ENCODE measurements at regions not wholly inside any gene's neighbourhood (a gene's known extent, or its start where the extent isn't known, plus 50 kb on each side); places are given as distances from the start of the nearest gene placed in this dataset.
"Not testable (repeated sequence)": the region's sequence is repeated elsewhere in the genome, so short reads cannot be mapped to it uniquely, and the experiment has no call there.

DNA sequence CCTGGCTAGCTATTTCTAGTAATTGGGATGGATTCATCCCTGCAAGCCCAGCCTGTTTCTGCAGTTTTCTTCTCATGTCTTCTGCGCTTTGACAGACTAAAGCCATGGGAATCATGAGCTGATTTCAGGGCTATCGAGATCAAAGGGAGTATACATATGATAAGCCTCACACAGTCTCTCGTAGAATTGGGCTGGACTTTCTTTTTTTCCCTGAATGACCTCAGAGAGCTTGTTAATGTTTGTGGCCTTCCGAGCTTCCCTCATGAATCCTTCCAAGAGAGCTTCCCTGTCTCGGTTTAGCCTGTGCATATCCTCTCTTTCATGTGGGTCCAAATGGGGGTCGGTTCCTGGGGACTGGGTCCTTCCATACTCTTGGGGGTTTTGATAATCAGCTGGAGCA, 130.3 kb downstream of the ADRA2C start:
- intact Hi-C loops (cut with DNase I; ENCODE audit: low total_unique reads), result no loop called here
- Histone ChIP-seq H3K27me3 (no peaks in the 10 kb centered on the region), H3K9me3 (no peaks in the 10 kb centered on the region), H3K4me3 (no peak overlapping the region), H3K27ac (no peak overlapping the region), H3K36me3 (no peaks in the 10 kb centered on the region), H3K4me1 (no peaks in the 10 kb centered on the region)
- no peak for DNase-seq
- no peak for TF ChIP-seq POLR2A (IDR thresholded peaks at IDR 0.05)
- TF ChIP-seq, protein P1, sequence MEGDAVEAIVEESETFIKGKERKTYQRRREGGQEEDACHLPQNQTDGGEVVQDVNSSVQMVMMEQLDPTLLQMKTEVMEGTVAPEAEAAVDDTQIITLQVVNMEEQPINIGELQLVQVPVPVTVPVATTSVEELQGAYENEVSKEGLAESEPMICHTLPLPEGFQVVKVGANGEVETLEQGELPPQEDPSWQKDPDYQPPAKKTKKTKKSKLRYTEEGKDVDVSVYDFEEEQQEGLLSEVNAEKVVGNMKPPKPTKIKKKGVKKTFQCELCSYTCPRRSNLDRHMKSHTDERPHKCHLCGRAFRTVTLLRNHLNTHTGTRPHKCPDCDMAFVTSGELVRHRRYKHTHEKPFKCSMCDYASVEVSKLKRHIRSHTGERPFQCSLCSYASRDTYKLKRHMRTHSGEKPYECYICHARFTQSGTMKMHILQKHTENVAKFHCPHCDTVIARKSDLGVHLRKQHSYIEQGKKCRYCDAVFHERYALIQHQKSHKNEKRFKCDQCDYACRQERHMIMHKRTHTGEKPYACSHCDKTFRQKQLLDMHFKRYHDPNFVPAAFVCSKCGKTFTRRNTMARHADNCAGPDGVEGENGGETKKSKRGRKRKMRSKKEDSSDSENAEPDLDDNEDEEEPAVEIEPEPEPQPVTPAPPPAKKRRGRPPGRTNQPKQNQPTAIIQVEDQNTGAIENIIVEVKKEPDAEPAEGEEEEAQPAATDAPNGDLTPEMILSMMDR (IDR thresholded peaks at IDR 0.05), result no peak

DNA sequence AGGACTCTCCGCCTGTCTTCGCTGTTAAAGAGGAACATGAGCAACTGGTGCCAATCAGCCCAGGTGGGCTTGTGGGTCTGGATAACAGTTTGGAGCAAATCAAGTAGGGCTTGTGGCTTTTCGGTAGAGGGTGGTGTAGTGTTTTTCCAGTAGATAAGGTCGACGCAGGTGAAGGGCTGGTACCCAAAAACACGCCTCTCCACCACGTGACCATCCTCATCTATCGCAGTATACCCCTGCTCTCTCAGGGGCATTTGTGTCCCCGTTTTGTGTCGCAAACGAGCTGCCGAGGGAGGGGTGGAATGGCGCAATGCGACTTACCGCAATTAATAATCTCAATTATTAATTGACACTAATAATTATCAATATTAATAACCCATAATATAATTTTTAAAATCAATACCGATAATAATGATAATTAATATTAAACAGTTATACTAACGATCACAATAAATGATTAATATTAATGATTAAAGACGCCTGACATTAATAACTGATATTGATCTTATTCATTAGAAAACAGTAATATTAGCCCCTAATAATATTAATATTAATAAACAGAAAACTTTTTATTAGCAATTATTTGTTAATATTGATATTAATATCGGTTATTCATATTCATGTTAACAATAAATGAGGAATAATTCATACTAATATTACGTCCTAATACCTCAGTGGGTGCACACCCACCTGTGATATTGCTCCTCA, 130.8 kb downstream of the ADRA2C start:
- H3K9me3 ChIP-seq; intact Hi-C loops (cut with DNase I; ENCODE audit: low total_unique reads): not testable (repeated sequence)

DNA sequence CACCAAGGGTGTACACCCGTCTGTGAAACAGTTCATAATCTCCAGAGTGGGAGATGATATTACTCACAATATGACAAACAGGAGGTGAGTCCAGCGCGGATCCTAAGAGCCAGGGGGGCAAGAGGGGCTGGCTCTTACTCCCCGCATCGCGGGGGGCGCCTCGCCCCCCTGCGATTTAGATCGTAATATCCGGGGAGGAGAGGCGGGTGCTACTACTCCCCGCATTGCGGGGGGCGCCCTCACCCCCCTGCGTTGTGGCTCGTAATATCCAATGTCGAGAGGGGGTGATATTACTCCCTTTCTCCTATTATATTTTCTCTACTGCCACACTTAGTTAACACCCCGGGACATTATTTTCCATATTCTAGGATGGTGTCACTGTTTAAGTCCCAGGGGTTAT, 131.9 kb downstream of the ADRA2C start:
- intact Hi-C loops (cut with DNase I; ENCODE audit: low total_unique reads), result no loop called here

More for the DNA sequence above, 130.8 kb downstream of the ADRA2C start:
- not testable (repeated sequence) for H3K4me1 ChIP-seq, H3K27ac ChIP-seq, H3K36me3 ChIP-seq, H3K4me3 ChIP-seq, DNase-seq, H3K27me3 ChIP-seq

DNA sequence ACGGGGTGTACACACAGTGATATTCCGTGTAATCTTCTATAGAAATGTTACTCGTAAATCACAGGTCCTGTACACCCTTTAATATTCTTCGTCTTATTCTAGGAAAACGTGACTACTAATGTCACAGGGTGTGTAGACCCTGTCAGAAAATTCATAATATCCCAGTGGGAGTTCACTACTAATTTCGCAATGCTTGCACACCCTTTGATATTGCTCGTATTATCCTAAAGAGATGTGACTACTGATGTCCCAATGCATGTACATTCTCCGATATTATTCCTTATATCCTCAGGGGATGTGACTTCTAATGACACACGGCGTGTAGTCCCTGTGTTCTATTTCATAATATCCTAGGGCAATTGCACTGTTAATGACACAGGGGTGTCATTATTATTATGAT, 132.7 kb downstream of the ADRA2C start:
- DNase-seq; intact Hi-C loops (cut with DNase I; ENCODE audit: low total_unique reads); H3K4me1 ChIP-seq; H3K27me3 ChIP-seq; H3K36me3 ChIP-seq; H3K4me3 ChIP-seq; H3K9me3 ChIP-seq; H3K27ac ChIP-seq: not testable (repeated sequence)

More for the DNA sequence above, 131.9 kb downstream of the ADRA2C start:
- no peak overlapping the region for H3K27ac ChIP-seq
- TF ChIP-seq, protein P1 (IDR thresholded peaks at IDR 0.05), result no peak
- TF ChIP-seq POLR2A (IDR thresholded peaks at IDR 0.05), result no peak
- H3K36me3 ChIP-seq, result no peaks in the 10 kb centered on the region
- H3K4me1 ChIP-seq, result no peaks in the 10 kb centered on the region
- no peaks in the 10 kb centered on the region for H3K27me3 ChIP-seq
- H3K9me3 ChIP-seq, result no peaks in the 10 kb centered on the region
- no peak for DNase-seq
- H3K4me3 ChIP-seq, result no peak overlapping the region

DNA sequence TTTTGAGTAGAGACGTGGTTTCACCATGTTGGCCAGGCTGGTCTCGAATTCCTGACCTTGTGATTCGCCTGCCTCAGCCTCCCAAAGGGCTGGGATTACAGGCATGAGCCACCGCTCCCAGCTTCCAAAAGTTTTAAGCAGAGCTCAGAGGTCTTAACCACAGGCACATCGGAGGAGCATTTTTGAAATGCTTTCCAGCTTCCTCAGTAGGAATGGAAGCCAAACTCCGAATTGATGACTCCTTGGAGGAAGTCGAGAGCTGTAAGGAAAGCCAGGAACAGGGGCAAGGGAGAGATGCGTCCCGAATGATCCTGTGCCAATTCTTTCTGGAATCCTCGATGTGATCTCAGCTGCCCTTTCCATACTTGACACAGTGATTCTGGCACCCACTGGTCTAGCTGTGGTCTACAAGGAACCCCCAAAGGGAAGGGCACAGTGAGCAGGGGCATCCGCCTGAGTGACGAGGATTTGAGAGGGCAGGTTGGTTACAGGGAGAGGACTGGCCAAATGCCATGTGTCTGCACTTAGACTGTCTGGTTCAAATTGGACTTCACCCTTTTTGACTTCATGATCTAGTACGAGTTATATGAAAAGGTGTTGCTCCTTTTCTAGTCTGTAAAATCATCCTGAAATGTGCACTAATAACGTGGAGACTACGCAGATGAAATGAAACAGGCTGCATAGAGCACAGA, 138.2 kb downstream of the ADRA2C start:
- H3K27me3 ChIP-seq; H3K4me3 ChIP-seq; intact Hi-C loops (cut with DNase I; ENCODE audit: low total_unique reads); H3K36me3 ChIP-seq; H3K4me1 ChIP-seq; H3K9me3 ChIP-seq: not testable (repeated sequence)
- peak; percentile 31 for DNase-seq
- H3K27ac ChIP-seq, result peak overlapping the region; percentile 45 to 68

DNA sequence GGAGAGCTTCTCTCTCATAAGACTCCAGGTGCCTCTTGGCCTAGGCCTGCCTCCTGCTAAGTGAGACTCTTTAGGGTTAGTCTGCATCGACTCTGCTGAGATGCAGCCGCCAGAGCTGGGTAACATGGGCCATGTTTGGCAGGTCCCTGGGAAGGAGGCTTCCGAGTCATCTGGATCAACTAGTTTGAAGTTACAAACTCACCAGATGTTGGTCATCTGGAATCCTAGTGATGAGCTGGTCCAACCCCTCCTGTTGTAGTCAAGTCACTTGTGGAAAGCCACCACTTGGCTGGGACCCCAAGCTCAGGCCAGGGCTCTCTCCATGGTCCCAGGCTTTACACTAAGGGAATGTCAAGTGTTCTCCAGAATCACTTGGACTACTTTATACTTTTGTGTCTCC, 143.4 kb downstream of the ADRA2C start:
- intact Hi-C loops (cut with DNase I; ENCODE audit: low total_unique reads), result not testable (repeated sequence)

DNA sequence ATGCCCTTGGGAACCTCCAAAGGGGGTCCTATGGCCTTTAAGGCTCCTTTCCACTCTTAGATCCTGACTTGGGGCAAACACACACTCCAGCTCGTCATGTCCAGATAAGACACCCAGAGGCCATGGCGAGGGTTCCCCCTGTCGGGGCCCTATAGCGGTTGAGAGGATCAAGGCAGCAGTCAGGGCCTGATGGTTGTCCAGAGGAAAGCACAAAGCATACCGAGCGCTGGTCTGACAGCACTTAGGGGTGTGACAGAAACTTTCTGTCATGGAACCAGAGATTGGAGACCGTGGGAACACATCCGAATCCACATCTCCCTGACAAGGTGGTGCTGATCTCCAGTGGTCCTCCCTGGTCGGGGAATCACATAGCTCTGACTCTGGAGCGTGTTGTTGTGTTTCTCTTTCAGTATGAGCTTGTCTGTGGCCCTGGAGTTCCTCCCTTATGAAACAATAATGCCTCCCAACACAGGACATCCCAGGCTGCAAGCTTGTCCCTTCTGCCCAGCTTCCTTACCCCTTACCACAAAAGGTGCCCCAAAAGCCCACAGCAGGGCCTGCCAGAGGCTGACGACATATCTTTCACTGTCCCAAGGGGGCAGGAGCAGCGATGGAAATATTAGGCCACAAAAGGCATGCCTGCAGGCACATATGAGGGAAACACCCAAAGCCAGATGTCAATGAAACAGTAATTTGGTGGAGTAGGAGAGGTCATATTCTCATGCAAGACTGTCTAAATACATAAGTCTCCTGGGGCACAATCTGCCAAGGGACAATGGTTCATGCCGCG, 144.2 kb downstream of the ADRA2C start:
- intact Hi-C loops (cut with DNase I; ENCODE audit: low total_unique reads); H3K27me3 ChIP-seq; H3K4me1 ChIP-seq; H3K36me3 ChIP-seq; H3K9me3 ChIP-seq; H3K4me3 ChIP-seq; H3K27ac ChIP-seq; DNase-seq: not testable (repeated sequence)

More for the DNA sequence above, 143.4 kb downstream of the ADRA2C start:
- H3K36me3 ChIP-seq, H3K4me1 ChIP-seq, H3K4me3 ChIP-seq, H3K27me3 ChIP-seq, DNase-seq, H3K27ac ChIP-seq, H3K9me3 ChIP-seq: not testable (repeated sequence)
